IMR-90 (cell line): ENCODE measurements at regions not wholly inside any gene's neighbourhood (a gene's known extent, or its start where the extent isn't known, plus 50 kb on each side); places are given as distances from the start of the nearest gene placed in this dataset.

Experiments
- CTCF ChIP-seq: conservative IDR thresholded peaks from 2 replicates; pipeline ENCODE4 v1.5.1; 2012; ENCODE audit warnings: mild to moderate bottlenecking, low read depth, low read length, improper control_type of control experiment
- MAZ ChIP-seq: IDR thresholded peaks from 2 replicates; pipeline ENCODE4 v1.6.1; 2012; ENCODE audit warnings: low read depth, mild to moderate bottlenecking, low read length, improper control_type of control experiment, moderate library complexity, borderline replicate concordance
- MXI1 ChIP-seq: IDR thresholded peaks from 2 replicates; pipeline ENCODE4 v1.6.1; 2012; ENCODE audit warnings: low read depth, mild to moderate bottlenecking, low read length, moderate library complexity, borderline replicate concordance
- POLR2A ChIP-seq: IDR thresholded peaks from 2 replicates; pipeline ENCODE4 v1.6.1; 2012; ENCODE audit warnings: mild to moderate bottlenecking, low read depth, low read length
- USF2 ChIP-seq: fragments of 150-350 bp; IDR thresholded peaks from 2 replicates; pipeline ENCODE4 v1.6.1; 2017; ENCODE audit warnings: mild to moderate bottlenecking, antibody characterized with exemption, low read length, low read depth

- TF ChIP-seq USF2: no peak
- TF ChIP-seq CTCF: peak; percentile 29
- no peak for TF ChIP-seq MAZ
- TF ChIP-seq MXI1: no peak
- TF ChIP-seq POLR2A: no peak
Measured at GRCh38 chr3:174620138-174620537, 239.0 kb upstream of the NAALADL2 start.
